Left renal pelvis (tissue), 4 donors: ENCODE measurements at regions not wholly inside any gene's neighbourhood (a gene's known extent, or its start where the extent isn't known, plus 50 kb on each side); places are given as distances from the start of the nearest gene placed in this dataset.
"Not testable (repeated sequence)": the region's sequence is repeated elsewhere in the genome, so short reads cannot be mapped to it uniquely, and the experiment has no call there.

Experiments
- DNase-seq, 4 donors: peaks; one replicate each; pipeline ENCODE4 v3.0.0-alpha.2; 2013; ENCODE audit warnings: low read depth in 4 of 4, low spot score in 3 of 4

- no peak for DNase-seq
Observed at GRCh38 chr2:49861821-49862220, 707.5 kb upstream of the FSHR start.

GRCh38 chr2:49860834-49861233 lies 706.5 kb upstream of the FSHR start:
- DNase-seq, result no peak

- DNase-seq, result no peak
Observed at GRCh38 chr2:49860170-49860569, 705.9 kb upstream of the FSHR start.

- DNase-seq, result no peak
Observed at GRCh38 chr2:49858657-49859056, 704.3 kb upstream of the FSHR start.

- no peak for DNase-seq
Observed at GRCh38 chr2:49858113-49858490, 703.8 kb upstream of the FSHR start.

GRCh38 chr2:49857371-49858112 lies 703.2 kb upstream of the FSHR start:
- DNase-seq, result no peak

GRCh38 chr2:49845671-49846070 lies 691.4 kb upstream of the FSHR start:
- no peak for DNase-seq

- no peak for DNase-seq
Observed at GRCh38 chr2:49845021-49845420, 690.7 kb upstream of the FSHR start.

- DNase-seq, result not testable (repeated sequence)
Observed at GRCh38 chr2:49844113-49844512, 689.8 kb upstream of the FSHR start.

GRCh38 chr2:49843314-49843713 lies 689.0 kb upstream of the FSHR start:
- DNase-seq, result no peak

- no peak for DNase-seq
Observed at GRCh38 chr2:49840428-49840975, 686.2 kb upstream of the FSHR start.

GRCh38 chr2:49839818-49840217 lies 685.5 kb upstream of the FSHR start:
- no peak for DNase-seq

GRCh38 chr2:49837561-49838293 lies 683.4 kb upstream of the FSHR start:
- peak in 1 of 4 donors; percentile 27 for DNase-seq

- no peak for DNase-seq
Observed at GRCh38 chr2:49836017-49836416, 681.7 kb upstream of the FSHR start.

GRCh38 chr2:49834433-49834832 lies 680.1 kb upstream of the FSHR start:
- DNase-seq, result no peak

- DNase-seq, result no peak
Observed at GRCh38 chr2:49832555-49832954, 678.2 kb upstream of the FSHR start.

- DNase-seq, result no peak
Observed at GRCh38 chr2:49831698-49832367, 677.5 kb upstream of the FSHR start.

- no peak for DNase-seq
Observed at GRCh38 chr2:49830846-49831245, 676.5 kb upstream of the FSHR start.

GRCh38 chr2:49827366-49827765 lies 673.1 kb upstream of the FSHR start:
- no peak for DNase-seq

GRCh38 chr2:49813208-49813607 lies 658.9 kb upstream of the FSHR start:
- no peak for DNase-seq

GRCh38 chr2:49812730-49813129 lies 658.4 kb upstream of the FSHR start:
- DNase-seq, result no peak
